ENCODE measurements at regions not wholly inside any gene's neighbourhood (a gene's known extent, or its start where the extent isn't known, plus 50 kb on each side); places are given as distances from the start of the nearest gene placed in this dataset.

GRCh38 chr1:228546541-228547463 lies 59.6 kb downstream of the RNF187 start:
- DNase-seq, result no peak

- no peak for DNase-seq
These were observed 60.2 kb downstream of the RNF187 start for GRCh38 chr1:228547464-228547792.

- no peak for DNase-seq
These were observed 61.6 kb downstream of the RNF187 start for GRCh38 chr1:228548788-228549187.

GRCh38 chr1:228552596-228553176 lies 65.5 kb downstream of the RNF187 start:
- no peak for DNase-seq

GRCh38 chr1:228554107-228554506 lies 66.9 kb downstream of the RNF187 start:
- no peak for DNase-seq

- DNase-seq, result peak; percentile 68
These were observed 68.2 kb downstream of the RNF187 start for GRCh38 chr1:228555074-228555994.

GRCh38 chr1:228556634-228557430 lies 69.7 kb downstream of the RNF187 start:
- peak; percentile 76 for DNase-seq

Measured in activated effector memory CD4-positive, alpha-beta T cell treated with anti-CD3 and anti-CD28 coated beads, Interleukin-2, amount 50 U/mL, for 16 hours (primary cell).